ENCODE measurements at regions not wholly inside any gene's neighbourhood (a gene's known extent, or its start where the extent isn't known, plus 50 kb on each side); places are given as distances from the start of the nearest gene placed in this dataset.

DNA sequence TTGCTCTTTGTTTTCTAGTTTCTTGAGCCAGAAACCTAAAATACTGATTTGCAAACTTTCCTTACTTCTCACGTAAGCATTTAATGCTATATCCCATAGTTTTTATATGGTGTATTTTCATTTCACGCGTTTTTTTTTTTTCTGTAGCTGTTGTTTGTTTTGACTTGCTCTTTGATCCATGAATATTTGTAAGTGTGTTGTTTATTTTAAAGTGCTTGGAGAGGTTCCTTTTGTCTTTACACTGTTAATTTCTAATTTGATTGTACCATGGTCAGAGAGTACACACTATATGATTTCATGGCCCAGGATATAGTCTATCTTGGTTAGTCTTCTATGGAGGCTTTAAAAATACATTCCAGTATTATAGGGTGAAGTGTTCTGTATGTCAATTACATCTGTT lies 84.8 kb upstream of the RNF217 start:
- no peak for DNase-seq

DNA sequence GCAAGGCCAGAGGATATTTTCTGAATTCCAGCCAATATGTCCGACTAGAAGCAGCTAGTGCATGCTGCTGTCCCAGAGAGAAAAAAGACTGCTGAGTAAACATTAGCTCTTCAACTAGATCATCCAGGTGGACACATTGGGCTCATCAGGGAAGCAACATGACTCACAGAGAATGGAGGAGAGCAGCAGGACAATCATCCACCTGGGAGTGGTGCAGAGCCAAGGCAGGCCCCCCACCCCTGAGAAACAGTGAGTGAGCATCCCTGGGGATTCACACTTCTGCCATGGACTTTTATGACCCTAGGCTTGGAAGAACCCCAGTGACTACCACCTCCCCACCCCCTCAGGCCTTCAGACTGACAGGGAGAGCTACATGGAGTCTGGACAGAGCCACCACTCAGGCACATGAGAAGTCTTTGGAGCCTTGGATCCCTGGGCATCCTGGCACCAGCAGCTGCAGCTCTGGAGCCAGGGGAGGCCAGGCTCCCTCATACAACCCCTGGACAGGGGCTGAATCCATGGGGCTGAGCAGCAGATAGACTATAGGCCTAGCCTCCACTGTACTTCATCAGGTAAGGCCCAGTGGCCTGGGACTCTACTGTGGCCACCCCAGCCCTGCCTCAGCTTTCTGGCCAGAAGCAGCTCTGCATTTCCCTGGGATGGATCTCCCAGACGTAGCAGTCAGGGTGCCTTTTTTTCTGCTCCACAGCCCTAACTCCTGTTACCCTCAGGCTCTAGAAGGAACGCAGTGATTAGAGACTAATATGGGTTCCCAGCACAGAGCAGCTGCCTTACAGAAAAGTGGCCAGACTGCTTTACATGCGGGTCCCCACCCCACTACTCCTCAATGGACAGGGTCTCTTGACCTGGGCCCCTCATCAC lies 82.9 kb upstream of the RNF217 start:
- no peak for DNase-seq

DNA sequence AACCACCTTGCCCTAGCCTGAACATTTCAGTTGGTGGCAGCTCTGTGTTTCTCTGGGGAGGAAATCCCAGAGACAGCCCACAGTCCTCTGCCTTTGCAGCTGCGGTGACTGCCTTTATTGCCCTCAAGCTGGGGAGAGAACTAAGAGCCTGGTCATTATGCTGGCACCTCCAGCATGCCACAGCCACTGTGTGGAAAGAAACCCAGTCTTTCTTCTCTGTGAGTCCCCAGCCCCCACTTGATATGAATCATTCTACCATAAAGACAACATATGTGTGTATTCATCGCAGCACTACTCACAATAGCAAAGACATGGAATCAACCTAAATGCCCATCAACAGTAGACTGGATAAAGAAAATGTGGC lies 82.3 kb upstream of the RNF217 start:
- no peak for DNase-seq

DNA sequence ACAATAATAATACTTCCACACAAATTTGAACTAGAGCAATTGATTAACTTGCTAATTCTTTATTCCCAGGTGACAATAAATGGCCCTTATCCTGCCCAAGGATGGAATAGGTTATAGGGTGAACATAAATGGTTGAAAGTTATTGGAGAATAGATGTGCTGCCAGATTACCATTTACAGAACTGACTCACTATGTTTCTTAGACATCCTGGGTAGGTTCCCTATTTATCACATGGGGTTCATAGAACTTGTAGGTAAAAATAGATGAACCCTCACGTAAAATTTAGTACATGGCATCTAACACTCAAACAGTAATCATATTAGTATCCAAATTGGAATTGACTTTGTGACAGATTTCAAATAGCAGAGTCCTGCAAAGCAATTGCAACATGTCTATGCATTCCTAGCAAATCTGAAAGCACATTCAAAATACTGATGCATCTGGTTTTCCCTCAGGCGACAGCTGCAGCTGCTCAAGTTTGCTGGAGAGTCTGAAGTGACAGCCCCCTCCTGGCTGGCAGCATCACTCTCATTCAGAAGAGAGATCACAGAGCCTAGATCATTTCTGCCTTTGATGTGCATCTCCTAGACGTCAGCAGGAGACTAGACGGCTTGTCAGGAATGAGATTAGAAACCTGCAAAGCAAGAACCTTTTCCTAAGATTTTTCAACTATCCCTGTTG lies 80.2 kb upstream of the RNF217 start:
- peak; percentile 76 for DNase-seq

DNA sequence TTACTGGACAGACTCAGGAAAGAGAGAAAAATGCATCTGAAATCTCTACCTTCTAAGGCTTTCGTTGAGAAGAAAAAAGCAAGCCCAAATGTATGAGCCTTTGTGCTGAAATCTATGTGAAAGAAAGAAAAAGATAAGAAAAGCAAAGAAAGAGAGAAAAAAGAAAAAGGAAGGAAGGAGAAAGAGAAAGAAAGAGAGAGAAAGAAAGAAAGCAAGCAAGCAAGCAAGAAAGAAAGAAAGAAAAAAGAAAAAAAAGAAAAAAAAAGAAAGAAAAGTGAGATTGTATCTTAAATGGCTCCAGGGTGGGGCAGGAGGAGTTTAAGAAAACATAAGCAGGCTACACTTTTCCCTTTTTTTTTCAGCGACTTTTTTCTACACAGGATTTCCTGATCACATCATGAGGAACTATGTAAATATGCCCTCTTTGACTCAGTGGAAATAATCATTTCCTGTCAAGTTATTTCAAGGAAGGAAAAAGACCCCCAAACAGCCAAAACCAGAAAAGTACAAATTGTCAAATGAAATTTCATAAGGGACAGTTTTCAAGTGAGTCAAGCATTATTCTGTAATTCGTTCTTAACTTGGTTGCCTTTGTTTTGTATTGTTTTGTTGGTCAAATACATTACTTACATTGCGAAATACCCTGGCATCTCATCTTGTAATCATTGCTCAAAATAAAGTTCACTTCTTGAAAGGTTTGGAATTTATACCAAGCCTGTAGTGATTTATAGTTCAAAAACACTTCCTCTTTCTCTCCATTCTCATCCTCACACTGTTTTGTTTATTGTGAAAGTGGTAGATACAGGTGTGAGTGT lies 79.5 kb upstream of the RNF217 start:
- DNase-seq, result peak; percentile 44

DNA sequence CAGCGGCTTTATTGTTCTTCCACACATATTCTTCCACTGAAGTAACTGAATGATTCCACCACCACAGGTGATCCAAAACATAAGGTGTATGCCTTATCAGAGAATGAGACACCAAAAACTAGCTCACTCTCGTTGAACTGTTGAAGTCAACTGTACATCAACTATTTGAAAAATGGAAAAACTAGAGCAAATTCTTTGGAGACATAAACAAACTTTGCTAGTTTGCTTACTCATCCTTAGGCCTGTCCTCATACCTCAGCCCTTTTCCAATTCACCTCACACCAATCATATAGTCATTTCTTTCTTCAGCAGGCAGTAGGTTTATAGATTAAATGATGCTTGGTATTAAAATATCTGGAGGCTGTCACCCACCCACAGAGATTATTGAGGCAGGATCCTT lies 77.1 kb upstream of the RNF217 start:
- no peak for DNase-seq

DNA sequence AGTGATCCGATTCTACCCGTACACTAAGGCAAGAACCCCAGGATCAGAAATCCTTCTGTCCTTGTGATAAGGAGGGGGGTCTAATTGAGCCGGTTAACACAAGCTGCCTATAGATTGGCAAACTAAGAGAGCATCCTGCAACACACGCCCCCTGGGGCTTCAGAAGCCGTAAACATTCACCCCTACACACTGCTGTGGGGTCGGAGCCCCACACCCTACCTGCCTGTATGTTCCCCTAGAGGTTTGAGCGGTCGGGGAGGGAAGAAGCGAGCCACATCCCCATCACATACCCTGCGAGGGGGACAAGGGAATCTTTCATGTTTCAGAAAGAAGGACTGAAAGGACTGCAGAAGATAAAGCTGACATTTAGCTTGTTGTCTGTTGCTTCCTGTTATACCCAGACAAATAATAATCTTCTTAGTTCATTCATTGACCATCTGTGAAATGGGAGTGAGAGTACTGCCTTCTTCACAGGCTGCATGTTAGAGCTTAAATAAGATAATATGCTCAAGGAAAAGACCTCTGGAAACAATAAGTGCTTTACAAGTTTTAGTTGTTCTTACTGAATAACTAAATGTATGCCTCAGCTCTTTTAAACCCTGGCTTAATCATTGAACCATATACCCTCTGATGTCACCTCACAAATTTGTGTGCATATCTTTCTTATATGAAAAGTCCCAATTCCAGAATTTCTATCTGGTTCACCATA lies 74.2 kb upstream of the RNF217 start:
- no peak for DNase-seq

DNA sequence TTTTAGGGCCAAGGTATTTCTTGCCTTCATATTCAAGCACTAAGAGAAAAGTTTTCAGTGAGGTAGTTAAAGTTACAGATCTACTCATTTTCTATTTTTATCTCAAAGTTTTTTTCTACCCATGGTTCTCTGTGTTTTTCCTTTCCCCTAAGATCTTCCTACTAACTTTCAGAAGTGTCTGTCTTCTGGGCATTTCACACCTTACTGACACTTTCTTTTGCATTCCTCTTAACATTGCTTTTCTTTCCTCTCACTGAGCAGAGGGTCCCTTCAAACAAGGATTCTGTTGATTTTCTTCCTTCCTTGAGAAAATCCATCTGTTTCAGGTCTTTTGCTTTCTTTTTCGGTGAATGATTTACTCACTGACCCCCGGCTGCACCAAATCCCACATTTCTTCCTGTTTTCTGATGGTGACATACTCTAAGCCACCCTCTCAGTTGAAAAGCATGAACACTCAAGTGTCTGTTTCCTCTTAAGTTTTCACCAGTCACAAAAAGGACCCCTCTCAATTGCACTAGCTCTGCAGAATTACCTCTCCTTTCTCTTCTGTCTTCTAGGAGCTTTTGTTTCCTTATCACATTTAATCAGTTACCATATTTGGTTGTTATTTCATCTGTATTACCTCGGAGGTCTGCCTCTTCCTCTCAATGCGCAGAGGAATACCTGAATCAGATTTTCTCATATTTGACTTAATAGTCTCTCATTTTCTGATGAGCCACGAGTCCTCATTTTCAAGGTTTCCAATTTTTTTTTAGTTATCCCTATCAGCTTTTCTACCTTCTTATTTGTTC lies 73.5 kb upstream of the RNF217 start:
- DNase-seq, result no peak

DNA sequence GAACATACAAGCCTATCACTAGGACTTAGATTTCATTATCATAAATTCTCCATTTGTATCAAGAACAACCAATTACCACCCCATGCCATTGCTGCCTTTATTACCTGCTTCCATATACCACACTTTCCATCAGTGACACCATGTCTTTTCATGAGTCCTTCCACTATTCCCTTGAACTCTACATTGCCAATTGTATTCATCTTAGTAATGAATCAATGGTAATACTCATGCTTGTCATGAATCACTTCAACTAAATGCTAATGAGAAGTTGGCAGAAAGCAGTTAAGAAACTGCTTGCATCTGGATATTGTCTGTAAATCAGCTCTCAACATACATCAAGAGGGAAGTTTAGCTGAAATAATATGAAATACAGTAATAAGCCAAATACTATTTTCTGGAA lies 61.2 kb upstream of the RNF217 start:
- DNase-seq, result no peak

DNA sequence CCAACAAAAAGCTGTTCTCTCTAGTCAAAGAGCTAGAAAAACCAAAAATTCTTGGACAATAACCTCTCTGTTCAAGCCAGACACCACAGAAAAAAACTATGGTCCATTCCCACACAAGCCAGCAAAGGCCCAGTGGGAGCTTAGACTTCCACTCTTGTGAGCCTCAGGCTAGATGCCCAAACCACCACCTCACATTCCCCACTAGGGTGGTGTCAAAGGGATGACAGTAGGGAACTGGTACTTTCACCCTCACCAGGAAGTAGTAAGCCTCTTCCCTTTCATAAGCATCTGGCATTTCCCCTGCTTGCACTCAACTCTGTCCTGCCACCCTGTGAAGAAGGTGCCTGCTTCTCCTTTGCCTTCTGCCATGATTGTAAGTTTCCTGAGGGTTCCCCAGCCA lies 58.4 kb upstream of the RNF217 start:
- no peak for DNase-seq

DNA sequence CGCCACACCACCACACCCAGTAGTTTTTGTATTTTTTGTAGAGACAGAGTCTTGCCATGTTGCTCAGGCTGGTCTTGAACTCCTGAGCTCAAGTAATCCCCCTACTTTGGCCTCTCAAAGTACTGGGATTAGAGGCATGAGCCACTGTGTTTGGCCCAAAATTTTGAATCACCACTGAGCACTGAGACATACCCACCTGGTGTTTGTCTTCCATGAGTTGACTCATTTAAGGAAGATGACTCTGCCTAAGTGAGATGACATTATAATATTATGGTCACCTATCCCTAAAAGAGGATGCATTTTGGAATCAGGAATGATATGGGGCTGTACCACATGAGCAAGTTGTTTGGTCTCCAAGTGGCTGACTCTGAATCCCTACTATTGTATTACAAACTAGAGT lies 54.6 kb upstream of the RNF217 start:
- no peak for DNase-seq
